Chondrocyte (in vitro differentiated cells): ENCODE measurements at regions not wholly inside any gene's neighbourhood (a gene's known extent, or its start where the extent isn't known, plus 50 kb on each side); places are given as distances from the start of the nearest gene placed in this dataset.

Experiments used
- DNase-seq: peaks from one replicate; pipeline ENCODE4 v3.0.0; 2021; ENCODE audit warnings: mixed read lengths, low spot score
- H3K27ac Mint-ChIP-seq: one replicate; pipeline ENCODE4 v1.8.0; 2021; ENCODE audit warnings: mild to moderate bottlenecking, moderate library complexity, mixed read lengths; ENCODE audit not compliant: unreplicated experiment
- H3K27me3 Mint-ChIP-seq: 2 replicates; pipeline ENCODE4 v1.8.0; 2021; ENCODE audit warnings: low read depth, mixed read lengths
- H3K36me3 Mint-ChIP-seq: 2 replicates; pipeline ENCODE4 v1.8.0; 2021; ENCODE audit warnings: low read depth, mixed read lengths
- H3K4me1 Mint-ChIP-seq: 2 replicates; pipeline ENCODE4 v1.8.0; 2021; ENCODE audit warnings: low read depth, mild to moderate bottlenecking, mixed read lengths
- H3K4me3 Mint-ChIP-seq: one replicate; pipeline ENCODE4 v1.8.0; 2021; ENCODE audit warnings: mild to moderate bottlenecking, moderate library complexity, mixed read lengths; ENCODE audit not compliant: unreplicated experiment
- H3K9me3 Mint-ChIP-seq: 2 replicates; pipeline ENCODE4 v1.8.0; 2021; ENCODE audit warnings: low read depth, mixed read lengths
- CTCF ChIP-seq: fragments of 200-600 bp; sonication (generic); IDR thresholded peaks from 2 replicates; pipeline ENCODE4 v1.5.0; 2021; ENCODE audit warnings: antibody characterized with exemption, mild to moderate bottlenecking, moderate library complexity

- no peak overlapping the region for H3K27ac Mint-ChIP-seq
- H3K4me3 Mint-ChIP-seq, result no peak overlapping the region
- no peaks in the 10 kb centered on the region for H3K9me3 Mint-ChIP-seq
- no peak for TF ChIP-seq CTCF
- no peak for DNase-seq
- H3K4me1 Mint-ChIP-seq, result peaks cover 29% of the 10 kb centered on the region
- H3K27me3 Mint-ChIP-seq, result no peaks in the 10 kb centered on the region
- no peaks in the 10 kb centered on the region for H3K36me3 Mint-ChIP-seq
Observed at GRCh38 chr4:26175006-26175786, 145.6 kb upstream of the RBPJ start.

- Mint-ChIP-seq H3K9me3 (no peaks in the 10 kb centered on the region), H3K4me3 (no peak overlapping the region), H3K36me3 (no peaks in the 10 kb centered on the region), H3K27me3 (no peaks in the 10 kb centered on the region), H3K4me1 (peaks cover 29% of the 10 kb centered on the region), H3K27ac (no peak overlapping the region)
- DNase-seq, result no peak
- no peak for TF ChIP-seq CTCF
Observed at GRCh38 chr4:26175905-26176470, 144.8 kb upstream of the RBPJ start.

GRCh38 chr4:26176598-26177149 lies 144.1 kb upstream of the RBPJ start:
- DNase-seq, result no peak
- Mint-ChIP-seq H3K36me3 (no peaks in the 10 kb centered on the region), H3K27me3 (no peaks in the 10 kb centered on the region), H3K4me1 (peaks cover 25% of the 10 kb centered on the region), H3K4me3 (no peak overlapping the region), H3K9me3 (no peaks in the 10 kb centered on the region), H3K27ac (no peak overlapping the region)
- no peak for TF ChIP-seq CTCF

GRCh38 chr4:26178854-26179253 lies 142.0 kb upstream of the RBPJ start:
- Mint-ChIP-seq H3K4me3 (no peak overlapping the region), H3K27ac (no peak overlapping the region), H3K36me3 (no peaks in the 10 kb centered on the region), H3K27me3 (no peaks in the 10 kb centered on the region), H3K9me3 (no peaks in the 10 kb centered on the region), H3K4me1 (peaks cover 9% of the 10 kb centered on the region)
- no peak for TF ChIP-seq CTCF
- DNase-seq, result no peak

- H3K4me3 Mint-ChIP-seq, result no peak overlapping the region
- no peaks in the 10 kb centered on the region for H3K36me3 Mint-ChIP-seq
- TF ChIP-seq CTCF, result no peak
- H3K27me3 Mint-ChIP-seq, result no peaks in the 10 kb centered on the region
- no peaks in the 10 kb centered on the region for H3K9me3 Mint-ChIP-seq
- no peak for DNase-seq
- H3K27ac Mint-ChIP-seq, result no peak overlapping the region
- peaks cover 6% of the 10 kb centered on the region for H3K4me1 Mint-ChIP-seq
Observed at GRCh38 chr4:26179316-26179760, 141.5 kb upstream of the RBPJ start.
